NCI-H2227 (cell line): ENCODE measurements at regions not wholly inside any gene's neighbourhood (a gene's known extent, or its start where the extent isn't known, plus 50 kb on each side); places are given as distances from the start of the nearest gene placed in this dataset.

Experiments used
- DNase-seq: peaks from one replicate; lab custom pipeline; 2025; ENCODE audit not compliant: unreplicated experiment; lab: John Stamatoyannopoulos, UW

DNA sequence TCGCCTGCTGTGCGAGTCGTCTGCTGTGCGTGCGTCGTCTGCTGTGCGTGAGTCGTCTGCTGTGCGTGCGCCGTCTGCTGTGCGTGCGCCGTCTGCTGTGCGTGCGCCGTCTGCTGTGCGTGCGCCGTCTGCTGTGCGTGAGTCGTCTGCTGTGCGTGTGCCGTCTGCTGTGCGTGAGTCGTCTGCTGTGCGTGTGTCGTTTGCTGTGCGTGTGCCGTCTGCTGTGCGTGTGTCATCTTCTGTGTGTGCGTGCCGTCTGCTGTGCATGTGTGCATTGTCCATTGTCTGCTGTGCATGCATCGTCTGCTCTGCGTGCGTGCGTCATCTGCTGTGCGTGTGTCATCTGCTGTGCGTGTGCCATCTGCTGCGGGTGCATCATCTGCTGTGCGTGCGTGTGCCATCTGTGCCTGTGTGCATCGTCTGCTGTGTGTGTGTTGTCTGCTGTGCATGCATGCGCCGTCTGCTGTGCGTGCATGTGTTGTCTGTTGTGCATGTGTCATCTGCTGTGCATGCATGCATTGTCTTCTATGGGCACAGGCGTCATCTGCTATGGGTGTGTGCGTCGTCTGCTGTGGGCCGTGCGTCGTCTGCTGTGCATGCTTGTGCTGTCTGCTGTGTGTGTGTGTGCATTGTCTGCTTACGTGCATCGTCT lies 68.6 kb upstream of the IRX4 start:
- no peak for DNase-seq

DNA sequence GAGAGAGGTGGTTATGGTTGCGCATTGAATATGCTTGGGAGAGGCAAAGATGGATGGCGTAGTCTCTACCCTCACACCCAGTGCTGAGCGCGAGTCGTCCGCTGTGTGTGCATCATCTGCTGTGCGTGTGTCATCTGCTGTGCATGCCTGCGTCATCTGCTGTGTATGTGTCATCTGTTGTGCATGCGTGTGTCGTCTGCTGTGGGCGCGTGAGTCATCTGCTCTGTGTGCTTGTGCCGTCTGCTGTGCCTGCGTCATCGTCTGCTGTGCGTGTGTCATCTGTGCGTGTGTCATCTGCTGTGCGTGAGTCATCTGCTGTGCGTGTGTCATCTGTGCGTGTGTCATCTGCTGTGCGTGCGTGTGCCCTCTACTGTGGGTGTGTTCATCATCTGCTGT lies 68.0 kb upstream of the IRX4 start:
- DNase-seq, result no peak

DNA sequence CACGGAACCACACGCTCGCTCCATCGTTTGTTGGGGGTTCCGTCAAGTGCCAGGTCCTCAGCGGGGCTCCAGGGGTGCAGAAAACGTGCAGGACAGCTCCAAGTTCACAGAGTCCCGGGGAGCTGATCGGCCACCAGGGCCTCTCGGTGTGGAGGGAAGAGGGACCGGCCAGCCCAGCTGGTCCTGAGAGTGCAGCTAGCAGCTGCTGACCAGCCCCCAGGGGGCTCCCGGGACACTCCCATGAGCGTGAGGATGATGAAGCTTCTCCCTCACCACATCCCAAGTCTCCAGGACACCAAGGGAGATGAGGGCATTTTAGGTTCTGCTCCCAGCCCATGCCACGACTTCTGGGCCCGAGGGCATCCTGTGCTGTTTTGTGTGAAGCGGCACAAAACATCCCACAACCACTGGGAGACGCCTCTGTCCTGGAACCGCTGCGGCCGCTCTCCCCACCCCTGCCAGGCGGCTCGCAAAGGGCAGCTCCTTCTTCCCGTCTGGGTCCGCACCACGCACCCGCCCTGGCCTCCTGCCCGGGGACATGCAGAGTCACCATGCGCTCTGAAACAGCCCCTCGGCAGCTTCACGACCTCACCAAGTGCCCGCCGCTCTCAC lies 67.5 kb upstream of the IRX4 start:
- no peak for DNase-seq

DNA sequence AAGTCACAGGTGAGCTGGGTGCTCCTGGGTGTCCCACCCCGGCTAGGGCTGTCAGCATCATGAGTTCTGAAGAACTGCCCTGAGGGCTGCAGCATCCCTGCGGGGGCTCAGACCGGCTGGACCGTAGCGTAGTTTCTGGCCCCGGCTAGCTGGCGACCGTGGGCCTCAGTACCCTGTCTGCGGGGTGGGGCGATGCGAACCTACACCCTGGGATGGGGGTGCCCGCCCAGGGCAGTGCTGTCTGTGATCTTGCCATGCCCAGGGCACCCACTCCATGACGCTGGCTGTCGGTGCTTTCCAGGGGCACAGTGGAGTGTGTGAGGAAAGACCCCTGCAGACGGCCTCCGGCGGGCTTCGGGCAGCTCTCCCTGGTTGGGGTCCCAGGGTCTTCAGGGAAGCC lies 66.5 kb upstream of the IRX4 start:
- no peak for DNase-seq

DNA sequence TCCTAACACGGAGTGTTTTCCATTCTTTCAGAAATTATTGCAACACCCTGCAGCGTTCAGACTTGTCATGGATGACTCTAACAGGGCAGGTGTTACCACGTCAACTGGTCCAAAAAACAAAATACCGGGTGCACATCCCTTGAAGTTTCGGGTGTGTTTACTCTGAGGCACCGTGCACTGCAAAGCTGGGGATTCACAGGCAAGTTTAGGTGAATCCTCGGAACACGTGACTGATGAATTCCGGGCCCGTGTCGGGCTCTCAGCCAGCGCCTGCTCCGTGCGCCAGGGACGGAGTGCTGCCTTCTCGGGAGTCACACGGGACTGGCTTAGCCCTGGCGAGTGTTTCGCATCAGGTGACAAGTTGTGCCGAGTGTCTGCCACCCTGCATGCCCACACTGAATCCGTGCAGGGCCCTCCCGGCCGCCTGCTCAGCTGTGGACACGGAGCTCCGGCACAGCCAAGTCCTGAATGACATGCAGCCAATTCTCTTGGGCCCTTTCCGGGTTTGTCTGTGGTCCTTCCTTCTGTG lies 66.0 kb upstream of the IRX4 start:
- no peak for DNase-seq

DNA sequence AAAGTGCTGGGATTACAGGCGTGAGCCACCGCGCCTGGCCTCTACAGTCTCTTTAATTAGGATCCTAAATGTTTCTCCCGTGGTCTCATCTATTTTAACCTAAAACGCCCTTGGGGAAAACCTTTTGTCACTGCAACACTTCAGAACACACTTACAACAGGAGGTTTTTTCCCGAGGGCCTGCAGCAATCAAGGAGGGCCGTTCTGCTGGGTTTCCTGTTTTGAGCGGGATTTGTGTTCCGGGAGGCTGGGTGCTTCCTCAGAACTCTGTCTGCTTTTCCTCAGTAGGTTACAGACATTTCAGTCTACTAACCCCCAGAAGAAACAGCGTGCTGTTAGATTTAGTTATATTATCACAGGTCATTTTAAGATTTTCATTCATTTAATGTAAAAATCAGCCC lies 65.4 kb upstream of the IRX4 start:
- DNase-seq, result no peak

DNA sequence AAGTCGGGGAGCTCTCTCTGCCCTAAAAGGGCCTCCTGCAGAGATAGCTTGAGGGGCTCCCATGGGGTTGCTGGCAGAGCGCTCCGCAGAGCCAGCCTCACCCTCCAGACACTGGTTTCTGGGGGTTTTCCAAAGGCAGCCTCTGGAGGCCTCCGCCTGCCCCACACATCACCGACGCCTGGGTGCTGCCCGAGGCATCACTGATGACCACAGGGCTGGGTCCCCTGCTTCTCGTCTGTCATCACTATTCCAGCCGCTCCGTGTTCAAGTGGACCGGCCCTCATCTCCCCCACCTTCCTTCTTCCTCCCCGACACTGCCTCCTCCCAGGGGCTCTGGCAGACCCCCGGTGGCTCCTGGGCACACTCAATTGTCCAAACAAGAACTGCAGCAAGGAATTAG lies 64.1 kb upstream of the IRX4 start:
- no peak for DNase-seq

DNA sequence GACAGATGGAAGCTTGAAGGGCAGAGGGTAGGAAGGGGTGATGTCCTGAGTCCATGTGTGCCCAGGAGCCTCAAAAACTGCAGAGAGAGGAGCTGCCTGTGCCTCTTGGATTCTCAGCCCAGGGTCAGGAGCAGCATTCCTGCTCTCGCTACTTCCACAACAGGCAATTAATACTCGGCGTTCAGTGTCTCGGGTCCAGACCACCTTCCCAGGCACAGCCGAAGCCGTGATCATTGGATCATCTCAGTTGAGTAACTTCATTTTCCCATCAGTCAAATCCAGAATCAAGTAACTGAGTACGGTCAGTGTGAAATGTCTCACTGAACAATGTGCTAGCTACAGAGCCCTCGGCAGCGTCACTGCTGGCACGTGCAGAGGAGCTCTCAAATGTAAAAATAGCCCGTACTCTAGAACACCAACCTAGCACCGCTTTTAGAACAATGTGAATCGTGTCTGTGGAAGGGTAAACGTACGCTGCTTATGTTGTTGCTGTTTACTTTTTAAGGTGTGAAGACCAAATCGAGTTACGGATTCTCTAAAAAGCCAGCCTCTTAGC lies 63.5 kb upstream of the IRX4 start:
- no peak for DNase-seq

DNA sequence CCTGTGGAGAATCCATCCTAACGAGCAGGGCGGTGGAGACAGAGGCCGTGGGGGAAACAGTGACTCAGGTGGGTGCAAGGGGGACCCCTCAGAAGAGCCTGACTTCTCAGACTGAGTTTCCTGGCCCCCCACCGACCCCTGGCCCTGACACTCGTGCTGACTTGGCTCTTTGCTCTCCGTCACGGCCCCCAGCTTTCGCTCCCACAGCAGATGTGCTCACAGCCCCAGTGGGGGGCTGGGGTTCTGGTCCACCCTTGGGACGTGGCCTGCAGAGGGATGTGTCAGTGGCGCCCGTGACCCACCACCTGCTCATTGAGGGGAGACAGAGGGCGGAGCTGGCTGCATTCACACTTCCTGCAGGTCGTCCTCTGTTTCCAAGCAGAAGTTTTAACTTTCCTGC lies 62.9 kb upstream of the IRX4 start:
- no peak for DNase-seq

DNA sequence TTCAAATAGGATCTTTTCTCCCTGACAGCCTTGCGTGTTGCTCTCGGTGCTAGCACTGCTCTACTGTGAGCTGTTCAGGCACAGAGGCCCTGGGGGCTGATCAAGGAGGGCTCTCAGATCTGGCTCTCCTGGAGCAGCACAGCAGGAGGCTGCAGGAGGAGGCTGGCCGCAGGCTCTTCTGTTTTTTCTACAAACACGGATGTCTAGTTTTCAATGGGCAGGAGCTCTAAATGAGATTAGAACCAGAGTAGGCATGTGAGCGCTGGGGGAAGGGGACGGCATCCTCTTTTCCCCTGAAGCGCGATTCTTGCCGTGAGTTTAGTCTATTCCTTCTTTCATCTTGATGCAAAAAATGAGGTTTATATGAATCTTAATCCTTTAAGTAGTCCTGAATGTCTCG lies 61.7 kb upstream of the IRX4 start:
- no peak for DNase-seq

DNA sequence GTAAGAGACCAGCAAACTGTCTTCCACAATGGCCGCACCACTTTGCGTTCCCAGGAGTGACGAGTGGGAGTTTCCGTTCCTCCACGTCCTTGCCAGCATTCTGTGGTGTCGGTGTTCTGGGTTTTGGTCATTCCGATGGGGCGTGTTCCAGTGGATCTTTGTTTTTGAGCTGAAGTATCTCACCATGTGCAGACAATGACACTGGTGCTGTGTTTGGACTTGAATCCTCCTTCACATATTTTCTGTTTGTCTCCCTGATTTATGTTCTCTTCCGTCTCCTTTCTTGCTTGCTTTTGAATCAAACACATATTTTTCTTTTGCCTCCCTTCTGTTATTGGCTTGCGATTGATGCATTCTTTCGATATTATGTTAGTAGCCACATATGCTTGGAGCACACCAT lies 60.8 kb upstream of the IRX4 start:
- no peak for DNase-seq

DNA sequence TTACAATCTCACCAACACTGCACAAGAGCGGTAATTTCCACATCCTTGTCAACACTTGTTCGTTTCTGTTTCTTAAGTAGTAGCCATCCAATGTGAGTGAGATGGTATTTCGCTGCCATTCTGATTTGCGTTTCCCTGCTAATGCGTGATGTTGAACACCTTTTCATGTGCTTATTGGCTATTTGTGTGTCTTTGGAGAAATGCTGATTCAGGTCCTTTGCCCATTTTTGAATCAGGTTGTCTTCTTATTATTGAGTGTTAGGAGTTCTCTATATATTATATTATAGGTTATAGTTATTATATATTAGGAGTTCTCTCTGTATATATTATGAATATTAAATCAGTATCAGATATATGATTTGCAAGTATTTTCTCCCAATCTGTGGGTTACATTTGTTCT lies 59.9 kb upstream of the IRX4 start:
- DNase-seq, result no peak

DNA sequence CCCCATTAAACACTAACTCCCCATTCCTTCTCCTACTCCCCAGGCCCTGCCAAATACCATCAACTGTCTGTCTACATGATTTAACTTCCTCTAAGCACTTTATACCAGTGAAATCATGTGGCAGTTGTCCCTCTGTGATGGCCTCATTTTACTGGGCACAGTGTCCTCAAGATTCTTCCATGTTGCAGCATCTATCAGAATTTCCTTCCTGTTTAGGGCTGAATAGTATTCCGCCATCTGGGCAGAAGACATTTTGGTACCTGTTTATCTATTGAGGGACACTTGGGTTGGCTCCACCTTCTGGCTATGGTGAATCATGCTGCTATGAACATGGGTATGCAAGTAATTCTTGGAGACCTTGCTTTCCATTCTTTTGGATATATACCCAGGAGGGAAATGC lies 59.4 kb upstream of the IRX4 start:
- DNase-seq, result no peak

DNA sequence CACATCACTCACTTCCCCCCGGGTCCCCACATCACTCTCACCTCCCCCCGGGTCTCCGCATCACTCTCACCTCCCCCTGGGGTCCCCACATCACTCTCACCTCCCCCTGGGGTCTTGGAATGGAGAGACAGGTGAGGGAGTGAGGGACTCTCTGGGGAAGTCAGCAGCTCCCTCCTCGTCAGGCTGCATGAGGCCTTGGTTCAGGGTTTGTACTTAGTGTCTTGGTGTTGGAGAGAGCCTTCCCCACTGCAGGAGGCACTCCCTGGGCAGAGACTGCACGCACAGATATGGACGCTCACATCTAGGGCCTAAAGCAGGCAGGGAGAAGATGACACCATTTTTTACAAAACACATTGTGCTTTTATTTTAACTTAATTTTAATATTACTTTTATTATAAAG lies 56.5 kb upstream of the IRX4 start:
- DNase-seq, result no peak

DNA sequence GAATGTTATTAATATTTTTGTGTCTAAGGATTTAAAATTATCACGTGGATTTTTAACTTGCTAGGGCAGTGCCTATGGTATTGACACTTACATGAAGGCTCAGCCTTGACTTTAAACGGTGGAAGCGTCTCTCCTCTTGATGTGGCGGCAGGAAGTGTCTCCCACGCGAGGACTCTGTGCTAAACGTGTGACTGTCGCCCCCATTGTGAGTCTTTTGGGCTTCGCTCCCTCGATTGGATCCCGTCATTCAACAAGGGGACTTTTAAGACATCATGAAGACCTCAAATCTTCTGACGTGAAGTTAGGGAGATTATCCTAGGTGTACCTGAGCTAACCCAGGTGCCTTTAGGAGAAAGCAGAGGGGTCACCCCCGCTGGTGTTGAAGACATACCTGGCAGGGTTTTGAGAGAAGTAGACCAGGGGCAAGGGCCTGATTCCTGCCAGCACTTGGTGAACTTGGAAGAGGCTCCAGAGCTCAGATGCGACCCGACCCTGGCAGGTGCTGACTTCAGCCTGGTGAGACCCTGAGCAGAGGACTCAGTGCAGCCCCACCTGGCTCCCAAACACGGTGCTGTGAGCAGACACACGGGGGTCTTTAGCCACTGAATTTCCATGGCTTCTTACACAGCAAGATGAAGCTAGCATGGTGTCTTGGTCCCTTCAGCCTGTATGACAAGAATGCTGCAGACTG lies 55.7 kb upstream of the IRX4 start:
- DNase-seq, result no peak

DNA sequence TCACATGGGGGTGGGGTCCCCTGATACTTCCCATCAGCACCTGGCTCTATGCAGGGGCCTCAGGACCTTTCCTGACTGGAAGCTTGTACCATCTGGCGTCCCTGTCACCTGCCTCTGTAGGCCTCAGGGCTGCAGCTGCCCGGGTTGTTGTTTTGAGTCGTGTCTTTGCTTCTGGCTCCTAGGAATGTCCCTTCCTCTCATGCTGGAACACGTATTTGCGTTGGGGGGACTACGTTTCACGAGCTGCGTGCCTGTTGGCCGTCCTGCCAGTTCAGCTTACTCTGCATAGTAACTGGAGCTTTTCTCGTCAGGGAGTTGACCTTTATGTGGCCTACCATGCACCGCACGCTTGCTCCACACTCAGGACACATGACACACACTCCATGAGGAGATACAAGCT lies 54.9 kb upstream of the IRX4 start:
- DNase-seq, result no peak

DNA sequence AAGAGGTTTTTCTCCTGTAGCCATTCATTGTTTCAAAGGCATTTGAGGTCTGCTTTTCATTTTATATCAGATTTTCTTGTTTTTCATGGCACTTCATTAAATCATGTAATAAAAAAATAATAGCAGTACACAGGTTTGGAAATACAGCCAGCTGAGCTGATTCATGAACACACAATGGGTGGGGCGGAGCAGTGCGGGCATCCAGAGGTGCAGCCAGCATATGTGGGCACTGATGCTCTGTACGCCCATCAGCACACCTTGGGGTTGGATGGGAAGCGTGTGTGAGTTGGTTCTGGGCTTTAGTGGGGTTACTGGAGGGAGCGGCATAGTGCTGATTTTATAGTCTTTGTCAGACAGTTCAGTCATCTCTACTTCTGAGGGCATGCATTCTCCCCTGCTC lies 54.2 kb upstream of the IRX4 start:
- DNase-seq, result no peak

DNA sequence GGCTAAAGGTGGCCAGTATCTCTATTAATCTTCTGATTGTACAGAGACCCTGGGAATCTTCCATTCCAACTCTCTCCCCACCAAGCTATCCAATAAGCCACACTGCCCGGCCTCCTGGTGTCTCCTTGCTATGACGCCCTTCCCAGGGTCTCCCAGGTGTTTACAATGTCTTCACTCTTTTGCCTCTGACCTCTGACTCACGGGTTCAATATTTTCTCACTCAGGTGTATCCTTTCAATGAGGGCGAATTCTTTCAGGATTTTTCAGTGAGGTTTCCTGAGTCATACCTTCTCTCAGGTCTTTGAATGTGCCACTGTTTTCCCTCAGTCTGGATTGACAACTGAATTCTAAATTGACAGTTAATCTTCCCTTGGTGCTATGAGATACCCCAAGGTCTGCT lies 53.7 kb upstream of the IRX4 start:
- no peak for DNase-seq

DNA sequence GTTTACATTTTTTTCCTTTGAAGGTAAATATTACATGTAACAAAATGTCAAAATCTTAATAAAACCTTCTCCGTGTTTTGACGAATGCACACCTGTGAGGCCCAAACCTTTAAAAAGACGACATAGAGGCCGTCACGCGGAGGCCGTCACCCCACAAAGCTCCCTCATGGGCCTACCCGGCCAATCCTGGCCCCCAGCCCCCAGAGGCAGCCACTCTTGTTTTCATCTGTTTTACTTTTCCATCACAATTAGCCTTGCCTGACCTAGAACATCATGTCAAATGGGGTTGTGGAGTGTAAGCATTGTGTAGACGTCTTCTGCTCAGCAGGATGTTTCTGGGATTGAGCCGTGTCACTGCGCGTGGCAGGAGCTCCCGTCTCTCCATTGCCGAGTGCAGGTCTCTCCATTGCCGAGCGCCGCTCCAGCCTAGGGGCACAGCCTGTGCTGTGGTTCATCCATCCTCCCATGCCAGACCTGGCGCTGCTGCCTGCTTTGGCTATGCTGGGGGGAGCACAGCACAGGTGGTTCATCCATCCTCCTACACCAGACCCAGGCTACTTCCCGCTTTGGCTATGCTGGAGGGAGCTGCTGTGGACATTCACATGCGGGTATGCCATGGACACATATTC lies 52.2 kb upstream of the IRX4 start:
- no peak for DNase-seq

DNA sequence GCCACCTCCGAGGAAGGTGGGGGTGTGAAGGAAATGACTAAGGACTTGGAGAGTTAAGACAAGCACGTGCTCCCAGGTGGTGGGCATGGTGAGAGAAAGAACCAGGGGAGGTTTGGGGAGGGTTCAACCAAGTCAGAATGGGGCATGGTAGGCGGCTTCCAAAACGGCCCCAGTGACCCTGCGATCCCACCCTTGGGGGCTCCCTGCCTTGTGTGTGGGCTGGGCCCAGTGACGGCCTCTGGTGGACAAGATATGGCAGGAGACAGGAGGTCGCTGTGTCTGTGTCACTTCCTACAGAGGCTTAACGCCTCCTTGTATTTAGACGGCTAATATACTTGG lies 51.3 kb upstream of the IRX4 start:
- no peak for DNase-seq

DNA sequence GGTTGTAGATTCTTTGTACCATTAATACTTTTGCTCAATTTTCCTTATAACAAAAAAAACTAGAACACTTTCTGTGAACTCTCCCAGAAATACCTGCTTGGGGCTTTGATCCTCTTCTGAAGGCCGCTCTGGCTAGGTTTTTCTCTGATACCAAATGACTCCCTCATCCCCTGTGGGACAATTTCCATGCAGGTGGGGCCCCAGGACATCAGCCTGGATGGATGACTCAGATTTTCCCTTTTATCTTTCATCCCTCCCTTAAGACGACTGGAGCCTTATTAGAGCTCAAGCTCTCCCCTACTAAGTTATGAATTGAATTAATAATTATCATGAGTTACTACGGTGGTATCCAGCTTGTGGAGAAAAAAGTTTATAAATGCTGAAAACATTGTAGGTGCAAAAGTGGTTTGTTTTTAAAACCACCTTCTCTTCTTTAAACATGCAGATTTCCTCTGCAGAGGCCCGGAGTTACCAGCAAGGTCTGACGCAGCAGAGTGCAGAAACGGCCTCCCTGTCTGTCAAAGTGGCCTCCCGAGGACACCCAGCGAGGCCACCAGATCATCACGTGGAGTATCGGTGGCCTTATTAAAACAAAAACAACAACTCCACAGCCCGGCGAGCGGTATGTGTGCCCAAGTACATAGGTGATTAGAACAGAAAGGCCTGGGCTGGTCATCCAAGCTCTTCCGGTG lies 50.8 kb upstream of the IRX4 start:
- DNase-seq, result no peak
